MV-4-11 (cell line): ENCODE measurements at regions not wholly inside any gene's neighbourhood (a gene's known extent, or its start where the extent isn't known, plus 50 kb on each side); places are given as distances from the start of the nearest gene placed in this dataset.

Experiments
- DNase-seq: peaks from one replicate; lab custom pipeline; 2025; lab: John Stamatoyannopoulos, UW

DNA sequence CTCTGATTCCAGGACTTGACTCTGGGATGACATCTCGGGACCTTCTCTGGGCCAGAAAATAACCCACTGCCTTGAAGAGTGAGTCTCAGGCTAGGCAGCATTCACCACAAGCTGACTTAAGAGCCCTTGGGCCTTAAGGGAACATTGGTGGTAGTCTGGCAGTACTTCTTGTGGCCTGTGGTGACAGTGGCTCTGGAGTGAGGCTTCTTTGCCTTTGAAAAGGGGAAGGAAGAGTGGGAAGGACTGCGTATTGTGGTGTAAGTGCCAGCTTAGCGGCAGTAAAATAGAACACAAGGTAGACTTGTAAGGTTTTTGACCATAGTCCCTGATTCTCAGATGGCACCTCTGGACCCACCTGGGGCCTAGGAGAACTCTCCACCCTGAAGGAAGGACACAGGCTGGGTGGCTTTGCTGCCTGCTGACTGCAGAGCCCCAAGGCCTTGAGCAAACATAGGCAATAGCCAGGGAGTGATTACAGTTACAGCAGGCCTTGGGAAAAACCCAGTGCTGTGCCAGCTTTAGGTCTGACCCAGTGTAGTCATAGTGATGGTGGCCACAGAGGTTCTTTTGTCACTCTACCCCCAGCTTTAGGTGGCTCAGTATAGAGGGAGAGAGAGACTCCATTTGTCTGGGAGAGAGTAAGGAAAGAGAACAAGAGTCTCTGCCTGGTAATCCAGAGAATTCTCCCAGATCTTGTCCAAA, 483.9 kb downstream of the SH2D4B start:
- DNase-seq = peak; percentile 95

DNA sequence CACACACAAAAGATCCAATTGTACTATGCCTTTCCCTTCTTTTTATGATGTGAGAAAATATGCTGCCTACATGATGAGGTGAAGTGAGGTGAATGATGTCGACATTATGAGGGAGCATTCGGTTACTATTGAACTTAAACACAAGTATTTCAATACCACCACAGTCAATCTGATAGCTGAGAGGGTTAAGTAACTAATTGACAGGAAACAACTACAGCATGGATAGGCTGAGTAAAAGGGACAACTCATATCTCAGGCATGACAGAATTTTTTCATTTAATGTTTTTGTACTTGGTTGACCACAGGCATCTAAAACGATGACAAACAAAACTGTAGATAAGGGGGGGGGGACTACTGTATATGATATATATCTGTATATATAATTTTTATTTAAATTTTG, 488.9 kb downstream of the SH2D4B start:
- DNase-seq = no peak

- DNase-seq = no peak
Measured at GRCh38 chr10:81027223-81027622, 489.5 kb downstream of the SH2D4B start.

DNA sequence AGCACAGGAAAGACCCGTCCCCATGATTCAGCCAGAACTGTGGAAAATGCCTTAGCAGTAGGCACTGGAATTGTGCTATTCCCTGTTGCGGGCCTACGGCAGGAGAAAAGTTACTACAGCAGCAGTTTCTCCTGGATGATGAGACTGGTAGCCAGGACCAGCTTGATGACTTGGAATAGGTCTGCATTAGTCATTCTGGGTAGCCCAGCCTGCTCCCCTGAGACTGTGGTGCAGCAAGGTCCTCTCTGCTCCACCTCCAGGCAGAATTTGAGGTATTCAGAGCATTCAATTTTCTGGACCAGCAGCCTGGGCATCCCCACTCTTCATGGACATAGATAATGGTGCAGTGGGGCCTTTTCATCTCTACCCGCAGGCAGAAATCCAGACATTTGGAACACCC, 490.0 kb downstream of the SH2D4B start:
- no peak for DNase-seq

- no peak for DNase-seq
Measured at GRCh38 chr10:81031774-81032173, 494.1 kb downstream of the SH2D4B start.

DNA sequence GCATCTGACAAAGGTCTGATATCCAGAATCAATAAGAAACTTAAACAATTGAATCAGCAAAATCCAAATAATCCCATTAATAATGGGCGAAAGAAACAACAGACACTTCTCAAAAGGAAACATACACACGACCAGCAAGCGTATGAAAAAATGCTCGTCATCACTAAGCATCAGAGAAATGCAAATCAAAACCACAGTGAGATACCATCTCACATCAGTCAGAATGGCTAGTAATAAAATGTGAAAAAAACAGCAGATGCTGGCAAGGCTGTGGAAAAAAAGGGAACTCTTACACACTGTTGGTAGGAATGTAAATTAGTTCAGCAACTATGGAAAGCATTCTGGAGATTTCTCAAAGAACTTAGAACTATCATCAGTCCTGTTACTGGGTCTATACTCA, 496.7 kb downstream of the SH2D4B start:
- no peak for DNase-seq

GRCh38 chr10:81036257-81036656, 498.6 kb downstream of the SH2D4B start:
- DNase-seq = no peak

GRCh38 chr10:81040031-81040430, 502.3 kb downstream of the SH2D4B start:
- no peak for DNase-seq

DNA sequence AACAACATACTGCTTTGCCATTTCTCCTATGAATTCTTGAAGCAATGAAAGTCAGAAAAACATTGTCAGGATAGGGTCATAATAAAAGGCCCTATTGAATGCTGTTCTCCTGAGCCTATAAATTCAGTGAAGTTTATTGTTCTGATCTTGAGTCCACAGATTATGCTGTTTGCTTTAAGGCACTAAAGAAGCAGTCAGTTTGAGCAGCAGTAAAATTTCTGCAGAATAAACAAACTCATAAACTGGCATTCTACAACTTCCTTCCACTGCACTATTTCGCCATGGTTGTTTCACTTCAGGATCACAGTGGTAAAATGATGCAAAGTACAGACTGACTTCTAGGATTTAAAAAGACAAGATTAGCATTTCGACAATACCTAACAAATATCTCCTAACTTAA, 503.2 kb downstream of the SH2D4B start:
- DNase-seq = peak; percentile 5

GRCh38 chr10:81042647-81043046, 504.9 kb downstream of the SH2D4B start:
- DNase-seq = no peak

GRCh38 chr10:81065474-81065873, 527.8 kb downstream of the SH2D4B start:
- DNase-seq = no peak

DNA sequence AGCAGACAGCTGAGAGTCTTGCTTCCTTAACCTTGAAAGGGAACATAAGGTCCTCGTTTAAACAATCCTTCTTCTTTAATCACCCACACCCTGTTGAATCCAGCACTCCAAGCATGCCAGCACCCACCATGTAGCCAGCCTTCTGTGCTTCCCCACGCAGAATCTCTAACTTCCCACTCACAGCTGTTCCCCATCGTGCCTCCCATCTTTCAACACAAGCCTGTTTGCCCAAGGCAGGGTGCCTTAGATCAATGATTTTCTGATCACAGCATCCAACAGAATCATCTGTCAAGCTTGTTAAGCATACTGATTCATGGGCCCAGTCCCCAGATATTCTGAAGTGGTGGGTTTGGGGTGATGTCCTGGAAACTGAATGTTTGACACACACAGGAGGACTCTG, 530.8 kb downstream of the SH2D4B start:
- DNase-seq = no peak

DNA sequence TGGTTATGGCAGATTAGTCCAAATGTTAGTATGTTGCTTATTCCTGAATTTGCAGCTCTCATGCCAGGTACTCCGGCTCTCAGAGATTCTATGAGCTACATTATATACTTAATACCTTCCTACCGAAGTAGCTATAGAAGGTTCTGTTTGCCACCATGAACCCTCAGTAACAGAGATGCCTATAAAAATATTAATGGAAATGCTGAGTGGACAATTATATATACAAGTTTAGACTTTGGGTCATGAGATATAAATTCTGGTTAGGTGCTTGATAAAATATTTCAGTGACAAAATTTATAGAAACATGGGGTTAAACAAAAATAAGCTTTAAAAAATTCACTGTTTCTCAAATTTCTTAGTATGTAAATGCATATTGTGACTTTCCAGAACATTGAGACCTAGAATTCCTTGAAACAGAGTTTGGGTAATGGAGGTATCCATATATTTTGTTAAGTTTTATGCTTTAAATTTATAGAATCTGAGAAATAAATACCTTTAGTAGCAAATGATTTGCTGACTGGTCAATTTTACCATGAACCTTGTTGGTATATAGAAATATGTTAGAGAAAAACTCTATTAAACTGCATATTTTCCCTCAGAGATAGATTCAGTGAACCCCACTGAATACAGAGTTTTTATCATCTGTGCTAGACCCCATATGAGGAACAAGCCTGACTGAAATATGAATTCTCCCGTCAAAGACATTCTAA, 533.5 kb downstream of the SH2D4B start:
- DNase-seq = no peak

- DNase-seq = no peak
Measured at GRCh38 chr10:81073155-81073554, 535.5 kb downstream of the SH2D4B start.

DNA sequence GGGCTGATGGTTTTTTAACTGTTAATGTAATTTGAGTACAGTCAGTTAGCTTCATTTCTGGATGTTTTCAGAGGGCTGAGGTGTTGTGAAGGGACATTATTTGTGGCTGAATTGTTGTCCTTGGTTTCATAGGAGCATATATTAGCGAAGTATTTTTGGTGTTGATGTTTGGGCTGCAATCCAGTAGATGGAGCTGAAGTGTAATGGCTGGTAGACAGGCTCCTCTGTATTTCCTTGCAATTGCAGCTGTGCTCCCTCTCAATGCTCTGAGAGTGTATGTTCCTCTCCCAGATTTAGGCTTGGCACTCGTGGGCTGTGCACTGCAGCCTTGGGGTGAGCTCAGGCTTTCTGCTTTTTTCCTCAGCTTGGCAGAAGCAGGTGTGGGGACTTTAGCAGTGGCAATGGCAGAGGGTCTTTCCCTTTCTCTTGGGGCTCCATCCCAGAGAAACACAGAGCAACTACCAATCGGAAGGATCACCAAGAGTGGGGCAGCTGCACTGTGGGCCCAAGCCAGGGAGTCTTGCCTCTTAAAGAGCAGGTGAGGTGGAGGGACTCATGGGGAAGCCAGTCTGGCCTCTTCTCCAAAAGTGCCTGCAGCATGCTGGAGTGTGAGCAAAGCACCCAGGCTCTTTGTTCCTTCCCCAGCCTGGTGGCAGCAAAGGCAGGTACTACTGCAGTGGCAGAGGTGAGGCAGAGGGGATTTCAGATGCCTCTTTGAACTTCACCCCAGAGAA, 544.4 kb downstream of the SH2D4B start:
- DNase-seq = no peak

DNA sequence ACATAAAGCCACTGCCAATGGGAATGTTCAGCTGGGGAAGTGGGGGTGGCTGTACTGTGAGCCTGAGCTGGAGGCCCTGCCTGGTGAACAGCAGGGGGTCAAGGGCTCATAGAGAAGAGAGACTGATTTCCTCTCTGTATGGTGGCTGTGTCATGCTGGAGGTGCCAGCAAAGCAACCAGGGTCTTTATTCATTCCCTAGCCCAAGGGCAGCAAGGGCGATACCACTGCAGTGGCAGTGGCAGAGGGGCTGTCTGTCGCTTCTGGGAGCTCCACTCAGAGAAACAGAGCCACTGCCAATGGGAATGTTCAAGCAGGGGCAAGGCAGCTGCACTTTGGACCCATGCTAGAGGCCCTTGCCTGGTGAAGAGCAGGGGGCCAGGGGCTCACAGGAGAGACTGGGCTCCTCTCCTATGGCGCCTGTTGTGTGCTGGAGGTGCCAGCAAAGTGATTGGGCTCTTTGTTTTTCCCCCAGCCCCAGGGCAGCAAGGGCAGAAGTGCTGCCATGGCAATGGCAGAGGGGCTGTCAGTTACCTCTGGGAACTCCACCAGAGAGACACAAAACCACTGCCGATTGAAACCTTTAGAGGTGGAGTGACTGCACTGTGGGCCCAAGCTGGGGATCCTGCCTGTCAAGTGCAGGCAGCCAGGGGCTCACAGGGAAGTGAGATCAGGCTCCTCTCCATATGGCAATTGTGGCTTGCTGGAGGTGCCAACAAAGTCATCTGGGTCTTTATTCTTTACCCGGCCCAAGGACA, 545.1 kb downstream of the SH2D4B start:
- no peak for DNase-seq

GRCh38 chr10:81093056-81093455, 555.4 kb downstream of the SH2D4B start:
- DNase-seq = no peak

GRCh38 chr10:81095238-81095637, 557.5 kb downstream of the SH2D4B start:
- no peak for DNase-seq

DNA sequence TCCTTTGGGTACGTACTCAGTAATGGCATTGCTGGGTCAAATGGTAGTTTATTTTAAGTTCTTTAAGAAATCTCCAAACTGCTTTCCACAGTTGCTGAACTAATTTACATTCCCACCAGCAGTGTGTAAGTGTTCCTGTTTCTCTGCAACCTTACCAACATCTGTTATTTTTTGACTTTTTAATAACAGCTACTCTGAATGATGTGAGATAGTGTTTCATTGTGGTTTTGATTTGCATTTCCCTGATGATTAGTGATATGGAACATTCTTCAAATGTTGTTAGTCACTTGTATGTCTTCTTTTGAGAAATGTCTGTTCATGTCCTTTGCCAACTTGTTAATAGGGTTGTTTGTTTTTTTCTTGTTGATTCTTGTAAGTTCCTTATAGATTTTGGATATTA, 558.9 kb downstream of the SH2D4B start:
- DNase-seq = no peak

- no peak for DNase-seq
Measured at GRCh38 chr10:81101062-81101461, 563.4 kb downstream of the SH2D4B start.

- DNase-seq = no peak
Measured at GRCh38 chr10:81104494-81104893, 566.8 kb downstream of the SH2D4B start.

GRCh38 chr10:81108516-81109199, 571.0 kb downstream of the SH2D4B start:
- peak; percentile 63 for DNase-seq
